ENCODE measurements at regions not wholly inside any gene's neighbourhood (a gene's known extent, or its start where the extent isn't known, plus 50 kb on each side); places are given as distances from the start of the nearest gene placed in this dataset.
A peak's percentile ranks its signal among the peaks of the same experiment; 100 is the strongest.
"Not testable (repeated sequence)": the region's sequence is repeated elsewhere in the genome, so short reads cannot be mapped to it uniquely, and the experiment has no call there.

- intact Hi-C loops (cut with DNase I) = no loop called here
- H3K4me3 ChIP-seq = no peak overlapping the region
- DNase-seq (no peak), ATAC-seq (no peak)
- no peak for TF ChIP-seq CTCF (IDR thresholded peaks at IDR 0.05)
- no peaks in the 10 kb centered on the region for H3K36me3 ChIP-seq
- H3K27ac ChIP-seq = no peak overlapping the region
- H3K9me3 ChIP-seq = no peaks in the 10 kb centered on the region
- peaks cover 3% of the 10 kb centered on the region for H3K4me1 ChIP-seq
- no peaks in the 10 kb centered on the region for H3K27me3 ChIP-seq
Measured at GRCh38 chr7:131638641-131639430, 82.4 kb upstream of the PODXL start.

GRCh38 chr7:131637859-131638258 lies 81.4 kb upstream of the PODXL start:
- ATAC-seq (no peak), DNase-seq (no peak)
- no peak for TF ChIP-seq CTCF (IDR thresholded peaks at IDR 0.05)

GRCh38 chr7:131636092-131636491 lies 79.7 kb upstream of the PODXL start:
- H3K27me3 ChIP-seq = no peaks in the 10 kb centered on the region
- no peak overlapping the region for H3K27ac ChIP-seq
- no peak for TF ChIP-seq CTCF (IDR thresholded peaks at IDR 0.05)
- H3K9me3 ChIP-seq = no peaks in the 10 kb centered on the region
- H3K4me3 ChIP-seq = no peak overlapping the region
- H3K36me3 ChIP-seq = no peaks in the 10 kb centered on the region
- DNase-seq (no peak), ATAC-seq (peak; percentile 8)
- intact Hi-C loops (cut with DNase I) = no loop called here
- H3K4me1 ChIP-seq = peaks cover 6% of the 10 kb centered on the region

More at GRCh38 chr7:131637859-131638258, 81.4 kb upstream of the PODXL start:
- peaks cover 6% of the 10 kb centered on the region for H3K4me1 ChIP-seq
- H3K4me3 ChIP-seq = no peak overlapping the region
- H3K27ac ChIP-seq = no peak overlapping the region
- no peaks in the 10 kb centered on the region for H3K9me3 ChIP-seq
- intact Hi-C loops (cut with DNase I) = no loop called here
- no peaks in the 10 kb centered on the region for H3K36me3 ChIP-seq
- no peaks in the 10 kb centered on the region for H3K27me3 ChIP-seq

GRCh38 chr7:131634197-131634596 lies 77.8 kb upstream of the PODXL start:
- ATAC-seq; H3K4me1 ChIP-seq; H3K36me3 ChIP-seq; intact Hi-C loops (cut with DNase I); H3K27me3 ChIP-seq; H3K4me3 ChIP-seq; H3K27ac ChIP-seq; DNase-seq; H3K9me3 ChIP-seq: not testable (repeated sequence)

GRCh38 chr7:131633342-131633843 lies 77.0 kb upstream of the PODXL start:
- ATAC-seq = peak; percentile 16
- intact Hi-C loops (cut with DNase I) = no loop called here
- Histone ChIP-seq H3K36me3 (no peaks in the 10 kb centered on the region), H3K27me3 (no peaks in the 10 kb centered on the region), H3K27ac (no peak overlapping the region), H3K9me3 (no peaks in the 10 kb centered on the region), H3K4me3 (no peak overlapping the region), H3K4me1 (peaks cover 6% of the 10 kb centered on the region)
- no peak for DNase-seq
- no peak for TF ChIP-seq CTCF (IDR thresholded peaks at IDR 0.05)

- Histone ChIP-seq H3K4me3 (no peak overlapping the region), H3K9me3 (no peaks in the 10 kb centered on the region), H3K27me3 (no peaks in the 10 kb centered on the region), H3K36me3 (no peaks in the 10 kb centered on the region), H3K27ac (no peak overlapping the region), H3K4me1 (peaks cover 10% of the 10 kb centered on the region)
- intact Hi-C loops (cut with DNase I) = no loop called here
- ATAC-seq (no peak), DNase-seq (no peak)
- no peak for TF ChIP-seq CTCF (IDR thresholded peaks at IDR 0.05)
Measured at GRCh38 chr7:131630427-131630826, 74.0 kb upstream of the PODXL start.
